Adrenal gland (tissue), 5 donors: ENCODE measurements at regions not wholly inside any gene's neighbourhood (a gene's known extent, or its start where the extent isn't known, plus 50 kb on each side); places are given as distances from the start of the nearest gene placed in this dataset.

ENCODE experiments used
- POLR2A ChIP-seq, 2 donors: fragments of 450-650 bp; IDR thresholded peaks; one replicate each; pipeline ENCODE4 v1.6.1; 2017; ENCODE audit warnings: antibody characterized with exemption in 2 of 2, mild to moderate bottlenecking in 2 of 2, moderate library complexity in 1 of 2
- TF ChIP-seq, protein P1 (sequence below), 6 experiments: fragments of 450-650 bp in 4 of 6; fragments of 200-600 bp in 2 of 6; sonication (generic) in 1 of 6; IDR thresholded peaks; 1 replicate in 5 of 6; 2 replicates in 1 of 6; pipeline versions ENCODE4 v1.5.1 to v1.8.0; 2016 to 2021; ENCODE audit warnings: antibody characterized with exemption in 6 of 6, mild to moderate bottlenecking in 2 of 6, moderate library complexity in 1 of 6
- donor health status: DM: no; HTN: no; CAD: no.

DNA sequence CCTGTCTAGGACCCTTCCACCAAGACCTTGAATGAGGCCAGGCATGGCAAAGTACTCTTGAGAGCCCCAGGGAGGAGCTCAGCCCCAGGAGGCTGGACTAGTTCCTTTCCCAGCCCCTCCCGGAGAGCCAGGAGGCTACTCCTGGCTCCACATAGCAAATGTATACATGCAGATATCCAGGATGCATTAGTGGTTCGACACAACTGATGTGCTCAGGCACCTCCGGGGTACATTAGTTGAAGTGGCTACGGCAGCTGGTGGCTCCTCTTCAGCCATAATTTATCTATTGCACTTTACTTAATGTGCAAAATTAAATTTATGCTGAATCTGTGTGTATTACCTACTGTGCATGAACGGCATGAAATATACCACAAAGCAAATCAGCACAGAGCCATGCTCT, 182.8 kb upstream of the MEIS1 start:
- TF ChIP-seq, protein P1, sequence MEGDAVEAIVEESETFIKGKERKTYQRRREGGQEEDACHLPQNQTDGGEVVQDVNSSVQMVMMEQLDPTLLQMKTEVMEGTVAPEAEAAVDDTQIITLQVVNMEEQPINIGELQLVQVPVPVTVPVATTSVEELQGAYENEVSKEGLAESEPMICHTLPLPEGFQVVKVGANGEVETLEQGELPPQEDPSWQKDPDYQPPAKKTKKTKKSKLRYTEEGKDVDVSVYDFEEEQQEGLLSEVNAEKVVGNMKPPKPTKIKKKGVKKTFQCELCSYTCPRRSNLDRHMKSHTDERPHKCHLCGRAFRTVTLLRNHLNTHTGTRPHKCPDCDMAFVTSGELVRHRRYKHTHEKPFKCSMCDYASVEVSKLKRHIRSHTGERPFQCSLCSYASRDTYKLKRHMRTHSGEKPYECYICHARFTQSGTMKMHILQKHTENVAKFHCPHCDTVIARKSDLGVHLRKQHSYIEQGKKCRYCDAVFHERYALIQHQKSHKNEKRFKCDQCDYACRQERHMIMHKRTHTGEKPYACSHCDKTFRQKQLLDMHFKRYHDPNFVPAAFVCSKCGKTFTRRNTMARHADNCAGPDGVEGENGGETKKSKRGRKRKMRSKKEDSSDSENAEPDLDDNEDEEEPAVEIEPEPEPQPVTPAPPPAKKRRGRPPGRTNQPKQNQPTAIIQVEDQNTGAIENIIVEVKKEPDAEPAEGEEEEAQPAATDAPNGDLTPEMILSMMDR (IDR thresholded peaks at IDR 0.05), result no peak
- TF ChIP-seq POLR2A (IDR thresholded peaks at IDR 0.05), result no peak
